K562 (cell line): ENCODE measurements at regions not wholly inside any gene's neighbourhood (a gene's known extent, or its start where the extent isn't known, plus 50 kb on each side); places are given as distances from the start of the nearest gene placed in this dataset.

Experiments
- ADNP ChIP-seq: fragments of 200-800 bp; sonication (Bioruptor generic); IDR thresholded peaks from 2 replicates; pipeline ENCODE4 v1.6.1; 2016; ENCODE audit warnings: missing genetic modification characterization, missing compliant biosample characterization
- ATF7 ChIP-seq: fragments of 450-650 bp; IDR thresholded peaks from 2 replicates; pipeline ENCODE4 v1.7.1; 2014; ENCODE audit warnings: mild to moderate bottlenecking, moderate library complexity
- CC2D1A ChIP-seq: fragments of 450-650 bp; IDR thresholded peaks from 2 replicates; pipeline ENCODE4 v1.6.1; 2017; ENCODE audit warnings: mild to moderate bottlenecking
- CTCF ChIP-seq, 3 experiments: IDR thresholded peaks in 2 of 3; conservative IDR thresholded peaks in 1 of 3; 2 replicates each; pipeline ENCODE4 v1.5.1; 2011 to 2012; ENCODE audit warnings: low read length in 3 of 3, mild to moderate bottlenecking in 3 of 3, control low read depth in 2 of 3, improper control_type of control experiment in 1 of 3, inconsistent platforms in 1 of 3, low read depth in 1 of 3, mixed read lengths in 1 of 3, moderate library complexity in 1 of 3; ENCODE audit not compliant: insufficient read depth in 2 of 3
- EP300 ChIP-seq: IDR thresholded peaks from 2 replicates; pipeline ENCODE4 v1.6.1; 2012; ENCODE audit warnings: low read length, improper control_type of control experiment
- KDM1A ChIP-seq, 2 experiments: fragments of 450-650 bp; IDR thresholded peaks; 2 replicates each; pipeline ENCODE4 v1.6.1; 2016; ENCODE audit warnings: mild to moderate bottlenecking in 2 of 2
- MAFK ChIP-seq: IDR thresholded peaks from 2 replicates; pipeline ENCODE4 v1.6.1; 2011; ENCODE audit warnings: low read length, improper control_type of control experiment
- MYNN ChIP-seq, 2 experiments: sonication (generic); formaldehyde crosslinking in 1 of 2; IDR thresholded peaks; 2 replicates each; pipeline versions ENCODE4 v1.5.0 to v1.6.1; 2016 to 2020; ENCODE audit warnings: antibody characterized with exemption in 1 of 2, missing genetic modification reagents in 1 of 2
- NBN ChIP-seq: fragments of 450-650 bp; IDR thresholded peaks from 2 replicates; pipeline ENCODE4 v1.6.1; 2016; ENCODE audit warnings: low read depth, mild to moderate bottlenecking
- NFIC ChIP-seq: fragments of 450-650 bp; IDR thresholded peaks from 2 replicates; pipeline ENCODE4 v1.6.1; 2017; ENCODE audit warnings: mild to moderate bottlenecking, inconsistent platforms
- POLR2AphosphoS2 ChIP-seq: IDR thresholded peaks from 2 replicates; pipeline ENCODE4 v1.6.1; 2012; ENCODE audit warnings: low read length, improper control_type of control experiment
- PRDM10 ChIP-seq: fragments of 450-650 bp; IDR thresholded peaks from 2 replicates; pipeline ENCODE4 v1.6.1; 2018; ENCODE audit not compliant: partially characterized antibody
- RAD51 ChIP-seq: fragments of 450-650 bp; IDR thresholded peaks from 2 replicates; pipeline ENCODE4 v1.7.1; 2016; ENCODE audit warnings: low read depth, mild to moderate bottlenecking, borderline replicate concordance
- SNRNP70 ChIP-seq: fragments of 200-400 bp; formaldehyde crosslinking; optimal IDR thresholded peaks from 2 replicates; pipeline ENCODE3; 2017; ENCODE audit warnings: low read depth, low read length
- TRIM28 ChIP-seq: fragments of 450-650 bp; IDR thresholded peaks from 2 replicates; pipeline ENCODE4 v1.6.1; 2017
- XRCC4 ChIP-seq: IDR thresholded peaks from one replicate; pipeline ENCODE4 v1.6.1; 2011; ENCODE audit not compliant: insufficient read depth, insufficient read length; ENCODE audit errors: extremely low read depth
- ZKSCAN1 ChIP-seq: fragments of 150-350 bp; IDR thresholded peaks from 2 replicates; pipeline ENCODE4 v1.6.1; 2016; ENCODE audit warnings: low read depth, low read length
- ZNF408 ChIP-seq: fragments of 250-450 bp; sonication (Bioruptor Pico); IDR thresholded peaks from 2 replicates; pipeline ENCODE4 v1.4.0; 2020; ENCODE audit warnings: low read depth, mild to moderate bottlenecking, moderate library complexity
- TF ChIP-seq, protein P1 (sequence below): fragments of 450-650 bp; IDR thresholded peaks from 2 replicates; pipeline ENCODE4 v1.6.1; 2016; ENCODE audit warnings: antibody characterized with exemption
- TF ChIP-seq, protein P2 (sequence below): fragments of 450-650 bp; IDR thresholded peaks from 2 replicates; pipeline ENCODE4 v1.6.1; 2017; ENCODE audit warnings: antibody characterized with exemption

- peak; percentile 71; the same call in 1 of the 2 replicates for TF ChIP-seq NBN
- peak; percentile 38 for TF ChIP-seq PRDM10
- peak; percentile 78 for TF ChIP-seq NFIC
- no peak for TF ChIP-seq ZNF408 (CRISPR knock-in tag)
- TF ChIP-seq EP300, result peak; percentile 78
- TF ChIP-seq ATF7, result peak; percentile 35; the same call in 1 of the 2 replicates
- TF ChIP-seq MAFK, result no peak
- TF ChIP-seq TRIM28, result peak; percentile 28; the same call in 1 of the 2 replicates
- no peak; a peak in 1 of 4 replicates for TF ChIP-seq KDM1A (IDR thresholded peaks at IDR 0.05)
- TF ChIP-seq ADNP (tag), result peak; percentile 78
- TF ChIP-seq CTCF (IDR thresholded peaks at IDR 0.05 in 2 of 3, conservative IDR thresholded peaks at IDR 0.05 in 1 of 3; ENCODE audit: insufficient read depth in 2 of 3, low read depth in 1 of 3, low read length in 3 of 3), result 0 out of 6 replicates have a peak, but pooled peaks of 1 of the 3 experiments have one; percentile 4
- TF ChIP-seq XRCC4, result no peak
- TF ChIP-seq SNRNP70, result no peak
- peak; percentile 49; the same call in 1 of the 2 replicates for TF ChIP-seq ZKSCAN1
- TF ChIP-seq MYNN (IDR thresholded peaks at IDR 0.05), result no peak
- TF ChIP-seq MYNN (CRISPR knock-in tag; IDR thresholded peaks at IDR 0.05), result no peak
- TF ChIP-seq, protein P1, sequence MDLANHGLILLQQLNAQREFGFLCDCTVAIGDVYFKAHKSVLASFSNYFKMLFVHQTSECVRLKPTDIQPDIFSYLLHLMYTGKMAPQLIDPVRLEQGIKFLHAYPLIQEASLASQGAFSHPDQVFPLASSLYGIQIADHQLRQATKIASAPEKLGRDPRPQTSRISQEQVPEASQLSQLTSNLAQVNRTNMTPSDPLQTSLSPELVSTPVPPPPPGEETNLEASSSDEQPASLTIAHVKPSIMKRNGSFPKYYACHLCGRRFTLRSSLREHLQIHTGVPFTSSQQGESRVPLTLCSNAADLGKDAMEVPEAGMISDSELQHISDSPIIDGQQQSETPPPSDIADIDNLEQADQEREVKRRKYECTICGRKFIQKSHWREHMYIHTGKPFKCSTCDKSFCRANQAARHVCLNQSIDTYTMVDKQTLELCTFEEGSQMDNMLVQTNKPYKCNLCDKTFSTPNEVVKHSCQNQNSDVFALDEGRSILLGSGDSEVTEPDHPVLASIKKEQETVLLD, result peak; percentile 38; the same call in 1 of the 2 replicates
- TF ChIP-seq CC2D1A, result peak; percentile 17; the same call in 1 of the 2 replicates
- TF ChIP-seq POLR2AphosphoS2, result no peak
- 0 out of 2 replicates have a peak, but pooled peaks have one; percentile 3 for TF ChIP-seq RAD51
- TF ChIP-seq, protein P2, sequence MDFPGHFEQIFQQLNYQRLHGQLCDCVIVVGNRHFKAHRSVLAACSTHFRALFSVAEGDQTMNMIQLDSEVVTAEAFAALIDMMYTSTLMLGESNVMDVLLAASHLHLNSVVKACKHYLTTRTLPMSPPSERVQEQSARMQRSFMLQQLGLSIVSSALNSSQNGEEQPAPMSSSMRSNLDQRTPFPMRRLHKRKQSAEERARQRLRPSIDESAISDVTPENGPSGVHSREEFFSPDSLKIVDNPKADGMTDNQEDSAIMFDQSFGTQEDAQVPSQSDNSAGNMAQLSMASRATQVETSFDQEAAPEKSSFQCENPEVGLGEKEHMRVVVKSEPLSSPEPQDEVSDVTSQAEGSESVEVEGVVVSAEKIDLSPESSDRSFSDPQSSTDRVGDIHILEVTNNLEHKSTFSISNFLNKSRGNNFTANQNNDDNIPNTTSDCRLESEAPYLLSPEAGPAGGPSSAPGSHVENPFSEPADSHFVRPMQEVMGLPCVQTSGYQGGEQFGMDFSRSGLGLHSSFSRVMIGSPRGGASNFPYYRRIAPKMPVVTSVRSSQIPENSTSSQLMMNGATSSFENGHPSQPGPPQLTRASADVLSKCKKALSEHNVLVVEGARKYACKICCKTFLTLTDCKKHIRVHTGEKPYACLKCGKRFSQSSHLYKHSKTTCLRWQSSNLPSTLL, result 0 out of 2 replicates have a peak, but pooled peaks have one; percentile 65
These were observed 132.2 kb downstream of the GPX5 start (continued) for GRCh38 chr6:28657769-28658465.
